Panc1 (cell line): ENCODE measurements at regions not wholly inside any gene's neighbourhood (a gene's known extent, or its start where the extent isn't known, plus 50 kb on each side); places are given as distances from the start of the nearest gene placed in this dataset.
"Not testable (repeated sequence)": the region's sequence is repeated elsewhere in the genome, so short reads cannot be mapped to it uniquely, and the experiment has no call there.

Source experiments
- CTCF ChIP-seq: fragments of 450-650 bp; IDR thresholded peaks from 2 replicates; pipeline ENCODE4 v1.5.1; 2017; ENCODE audit warnings: mild to moderate bottlenecking
- REST ChIP-seq, 2 experiments: IDR thresholded peaks; 2 replicates each; pipeline ENCODE4 v1.6.1; 2011 to 2012; ENCODE audit warnings: low read depth in 2 of 2, control low read depth in 1 of 2, low read length in 1 of 2, mild to moderate bottlenecking in 1 of 2, moderate library complexity in 1 of 2; ENCODE audit not compliant: insufficient read depth in 1 of 2

GRCh38 chr20:25898663-25899062 lies 202.0 kb upstream of the ZNF337 start:
- not testable (repeated sequence) for TF ChIP-seq REST (IDR thresholded peaks at IDR 0.05; ENCODE audit: insufficient read depth in 1 of 2, low read depth in 2 of 2, low read length in 1 of 2); CTCF
